ENCODE measurements at regions not wholly inside any gene's neighbourhood (a gene's known extent, or its start where the extent isn't known, plus 50 kb on each side); places are given as distances from the start of the nearest gene placed in this dataset.

- TF ChIP-seq SP1 (IDR thresholded peaks at IDR 0.05), result no peak
- TF ChIP-seq TARDBP (IDR thresholded peaks at IDR 0.05), result no peak
- TF ChIP-seq FOXM1 (IDR thresholded peaks at IDR 0.05; ENCODE audit: borderline replicate concordance), result no peak
- no peak for TF ChIP-seq SUZ12 (IDR thresholded peaks at IDR 0.05)
- no peak for TF ChIP-seq ARNT (IDR thresholded peaks at IDR 0.05)
- TF ChIP-seq NFRKB (IDR thresholded peaks at IDR 0.05), result no peak
- TF ChIP-seq FOXK2 (IDR thresholded peaks at IDR 0.05), result no peak
- no peak for TF ChIP-seq PKNOX1 (IDR thresholded peaks at IDR 0.05)
- no peak for TF ChIP-seq ZNF384 (IDR thresholded peaks at IDR 0.05)
- no peak for TF ChIP-seq FOXA1 (IDR thresholded peaks at IDR 0.05)
- no peak for TF ChIP-seq CTBP1 (IDR thresholded peaks at IDR 0.05; ENCODE audit: borderline replicate concordance)
- TF ChIP-seq BHLHE40 (IDR thresholded peaks at IDR 0.05; ENCODE audit: borderline replicate concordance), result no peak
- no peak for TF ChIP-seq HDGF (IDR thresholded peaks at IDR 0.05; ENCODE audit: borderline replicate concordance)
- TF ChIP-seq LEF1 (IDR thresholded peaks at IDR 0.05; ENCODE audit: borderline replicate concordance), result no peak
Observed at GRCh38 chr6:18931086-18931485, 543.9 kb downstream of the RNF144B start.

All from HEK293T (cell line).